ENCODE measurements at regions not wholly inside any gene's neighbourhood (a gene's known extent, or its start where the extent isn't known, plus 50 kb on each side); places are given as distances from the start of the nearest gene placed in this dataset.

DNA sequence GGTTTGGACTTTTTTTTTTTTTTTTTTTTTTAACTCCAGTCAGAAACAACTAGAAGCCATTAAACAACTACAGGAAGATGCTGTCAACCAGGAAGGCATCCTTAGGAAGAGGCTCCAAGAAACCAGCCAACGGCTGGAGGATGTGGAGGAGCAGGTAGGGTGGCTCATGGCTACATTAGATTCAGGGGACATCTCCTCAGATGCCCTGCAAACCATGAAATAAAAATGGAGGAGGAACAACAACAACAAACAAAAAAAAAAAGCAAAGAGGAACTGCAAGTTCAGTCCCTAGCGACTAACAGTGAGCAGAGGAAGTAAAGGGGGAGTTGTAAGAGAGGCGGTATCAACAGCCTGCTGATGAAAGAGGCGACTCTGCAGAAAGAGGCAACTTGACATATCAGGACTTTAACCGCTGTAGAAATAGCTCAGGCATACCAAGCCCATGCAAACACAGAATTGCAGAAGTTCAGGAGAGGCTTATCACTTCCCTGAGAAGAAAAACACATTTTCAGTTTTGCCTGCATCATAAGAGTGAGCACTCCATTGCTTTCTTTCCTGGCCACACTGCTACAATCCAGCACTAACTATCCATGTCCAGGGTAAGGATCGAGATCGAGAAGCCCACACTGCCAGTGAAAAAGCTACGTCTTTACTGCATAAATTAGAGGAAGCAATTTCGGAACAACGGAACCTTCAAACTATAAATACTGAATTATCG lies 103.5 kb upstream of the BCAT1 start:
- H3K4me3 Mint-ChIP-seq, result peak overlapping the region; percentile 81 to 98 (median 97)
- H3K27me3 Mint-ChIP-seq, result no peaks in the 10 kb centered on the region
- H3K9me3 ChIP-seq, result no peaks in the 10 kb centered on the region
- peaks cover 46 to 54% (median 47%) of the 10 kb centered on the region in 3 donors for H3K4me1 Mint-ChIP-seq
- peak overlapping the region; percentile 70 to 86 for H3K4me3 ChIP-seq (ENCODE audit: control insufficient read depth in 1 of 2, extremely low read depth in 1 of 2, low read length in 1 of 2)
- CTCF ChIA-PET, result interaction anchor here (0.5 to 3.1 kb wide), 22 partner anchors 9 to 1387 kb away, joined by 3 to 16 read pairs (median 3); partner anchors contain the start of gene KRAS (in 1 of the 2)
- H3K9me3 Mint-ChIP-seq, result peaks cover 3 to 5% (median 3%) of the 10 kb centered on the region in 3 donors
- DNase-seq, result peak; percentile 8 to 83 (median 52)
- 0% methylated on average over 3 of the region's 11 CpGs for WGBS (ENCODE audit: insufficient coverage)
- H3K27ac ChIP-seq (ENCODE audit: low read length), result peak overlapping the region; percentile 92
- POLR2A ChIA-PET, result interaction anchor here (0.5 to 2.8 kb wide), 13 partner anchors 8 to 376 kb away, joined by 3 to 13 read pairs (median 3); partner anchors contain the start of genes DNAI7 (in 1 of the 2) and ETFRF1 (in 1 of the 2)
- no peaks in the 10 kb centered on the region for H3K36me3 ChIP-seq (ENCODE audit: control insufficient read depth in 2 of 2, extremely low read depth in 1 of 2, insufficient read depth in 1 of 2, low read length in 1 of 2)
- H3K36me3 Mint-ChIP-seq, result peaks cover 4% of the 10 kb centered on the region
- no peaks in the 10 kb centered on the region for H3K27me3 ChIP-seq (replicated peaks in 1 of 2; ENCODE audit: control insufficient read depth in 2 of 2, extremely low read depth in 1 of 2, insufficient read depth in 2 of 2, low read length in 1 of 2)
- H3K27ac Mint-ChIP-seq, result peak overlapping the region; percentile 98 to 99
- ATAC-seq (replicated peaks in 1 of 4), result peak; percentile 77 to 81 (median 81)
- H3K4me1 ChIP-seq (ENCODE audit: control insufficient read depth in 1 of 2, extremely low read depth in 1 of 2, insufficient read depth in 2 of 2, low read length in 2 of 2), result peaks cover 23 to 36% of the 10 kb centered on the region in 2 experiments

DNA sequence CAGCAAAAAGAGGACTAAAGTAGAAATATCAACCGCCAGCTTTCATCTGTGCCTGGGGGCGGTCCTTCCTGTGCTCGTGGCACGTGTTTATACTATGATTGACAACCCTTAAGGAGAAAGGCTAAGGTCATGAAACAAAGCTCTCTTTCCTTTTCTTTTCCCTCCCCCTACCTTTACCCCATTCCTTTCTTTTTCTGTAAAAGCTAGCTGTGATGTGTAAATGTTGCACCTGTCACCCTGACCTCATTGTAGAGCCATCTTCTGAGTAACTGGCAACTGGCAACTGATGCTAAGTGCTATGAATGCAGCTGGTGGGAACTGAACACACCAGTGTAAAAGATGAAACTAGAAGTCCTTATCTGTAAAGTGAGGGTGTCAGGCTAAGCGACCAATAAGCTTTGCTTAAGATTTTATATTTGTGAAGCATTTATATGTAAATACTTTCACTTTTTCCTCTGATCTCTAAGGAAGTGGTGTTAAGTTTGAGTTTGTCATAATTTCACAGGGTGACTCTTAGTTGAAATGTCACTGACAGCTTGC lies 102.8 kb upstream of the BCAT1 start:
- Histone ChIP-seq H3K4me3 (ENCODE audit: control insufficient read depth in 1 of 2, extremely low read depth in 1 of 2, low read length in 1 of 2) (peak overlapping the region; percentile 70 to 86), H3K4me1 (ENCODE audit: control insufficient read depth in 1 of 2, extremely low read depth in 1 of 2, insufficient read depth in 2 of 2, low read length in 2 of 2) (peaks cover 18 to 34% of the 10 kb centered on the region in 2 experiments), H3K9me3 (no peaks in the 10 kb centered on the region), H3K27me3 (replicated peaks in 1 of 2; ENCODE audit: control insufficient read depth in 2 of 2, extremely low read depth in 1 of 2, insufficient read depth in 2 of 2, low read length in 1 of 2) (no peaks in the 10 kb centered on the region), H3K36me3 (ENCODE audit: control insufficient read depth in 2 of 2, extremely low read depth in 1 of 2, insufficient read depth in 1 of 2, low read length in 1 of 2) (no peaks in the 10 kb centered on the region), H3K27ac (ENCODE audit: low read length) (peak overlapping the region; percentile 92)
- peaks cover 3 to 10% (median 7%) of the 10 kb centered on the region in 3 donors for H3K9me3 Mint-ChIP-seq
- peak; percentile 5 to 83 (median 59) for DNase-seq
- H3K4me3 Mint-ChIP-seq, result peak overlapping the region; percentile 81 to 98 (median 97)
- POLR2A ChIA-PET, result interaction anchor here (0.6 to 2.8 kb wide), 11 partner anchors 9 to 377 kb away, joined by 3 to 13 read pairs (median 5); partner anchors contain the start of genes DNAI7 (in 1 of the 2) and ETFRF1 (in 1 of the 2)
- ATAC-seq (replicated peaks in 1 of 4), result peak; percentile 69 to 81 (median 75)
- peaks cover under 1% of the 10 kb centered on the region for H3K36me3 Mint-ChIP-seq
- CTCF ChIA-PET, result interaction anchor here (0.5 to 3.1 kb wide), 20 partner anchors 9 to 1388 kb away, joined by 3 to 16 read pairs (median 3); partner anchors contain the start of gene KRAS (in 1 of the 2)
- H3K27me3 Mint-ChIP-seq, result no peaks in the 10 kb centered on the region
- peaks cover 41 to 48% (median 42%) of the 10 kb centered on the region in 3 donors for H3K4me1 Mint-ChIP-seq
- no CpG with 5 or more reads among the region's 5 CpGs for WGBS (ENCODE audit: insufficient coverage)
- peak overlapping the region; percentile 98 to 99 for H3K27ac Mint-ChIP-seq

DNA sequence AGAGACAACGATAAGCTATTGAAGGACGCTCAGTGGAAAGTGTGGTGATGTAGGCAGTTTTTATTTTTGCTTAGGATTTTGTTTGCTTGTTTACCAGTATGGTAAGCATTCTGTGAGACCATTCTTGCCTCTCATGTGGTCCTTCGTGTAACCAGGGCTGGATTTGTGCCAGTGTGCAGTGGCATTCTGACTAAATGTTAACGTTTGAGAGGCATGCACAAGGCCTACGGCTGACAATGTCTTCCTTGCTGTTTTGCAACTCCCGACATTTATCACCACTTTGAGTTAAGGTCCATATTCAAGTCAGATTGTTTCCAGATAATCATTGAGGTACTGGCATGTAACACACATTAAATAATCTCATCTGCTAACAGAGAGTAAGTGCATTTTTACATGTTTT lies 102.3 kb upstream of the BCAT1 start:
- H3K36me3 ChIP-seq (ENCODE audit: control insufficient read depth in 2 of 2, extremely low read depth in 1 of 2, insufficient read depth in 1 of 2, low read length in 1 of 2), result no peaks in the 10 kb centered on the region
- peaks cover 35 to 44% (median 36%) of the 10 kb centered on the region in 3 donors for H3K4me1 Mint-ChIP-seq
- 48% methylated on average over 3 of the region's 6 CpGs for WGBS (ENCODE audit: insufficient coverage)
- no peaks in the 10 kb centered on the region for H3K9me3 ChIP-seq
- H3K27ac ChIP-seq (ENCODE audit: low read length), result peak overlapping the region; percentile 92
- CTCF ChIA-PET, result interaction anchor here (0.5 to 3.1 kb wide), 13 partner anchors 9 to 1853 kb away, joined by 3 to 16 read pairs (median 4); partner anchors contain the start of gene KRAS (in 1 of the 2)
- no peak for ATAC-seq (replicated peaks in 1 of 4)
- POLR2A ChIA-PET, result interaction anchor here in 1 of 2 donors (0.6 to 2.8 kb wide), 3 partner anchors 143 to 336 kb away, joined by 3 to 13 read pairs (median 5); partner anchors contain the start of genes DNAI7 and ETFRF1
- peaks cover 13 to 31% of the 10 kb centered on the region in 2 experiments for H3K4me1 ChIP-seq (ENCODE audit: control insufficient read depth in 1 of 2, extremely low read depth in 1 of 2, insufficient read depth in 2 of 2, low read length in 2 of 2)
- no peaks in the 10 kb centered on the region for H3K27me3 Mint-ChIP-seq
- peak overlapping the region; percentile 81 to 98 (median 97) for H3K4me3 Mint-ChIP-seq
- H3K4me3 ChIP-seq (ENCODE audit: control insufficient read depth in 1 of 2, extremely low read depth in 1 of 2, low read length in 1 of 2), result peak overlapping the region in 1 of 2 donors; percentile 70
- peaks cover 3 to 16% (median 12%) of the 10 kb centered on the region in 3 donors for H3K9me3 Mint-ChIP-seq
- peak overlapping the region; percentile 98 to 99 for H3K27ac Mint-ChIP-seq
- DNase-seq, result peak in 1 of 35 experiments; percentile 39
- H3K27me3 ChIP-seq (replicated peaks in 1 of 2; ENCODE audit: control insufficient read depth in 2 of 2, extremely low read depth in 1 of 2, insufficient read depth in 2 of 2, low read length in 1 of 2), result no peaks in the 10 kb centered on the region
- H3K36me3 Mint-ChIP-seq, result no peaks in the 10 kb centered on the region

DNA sequence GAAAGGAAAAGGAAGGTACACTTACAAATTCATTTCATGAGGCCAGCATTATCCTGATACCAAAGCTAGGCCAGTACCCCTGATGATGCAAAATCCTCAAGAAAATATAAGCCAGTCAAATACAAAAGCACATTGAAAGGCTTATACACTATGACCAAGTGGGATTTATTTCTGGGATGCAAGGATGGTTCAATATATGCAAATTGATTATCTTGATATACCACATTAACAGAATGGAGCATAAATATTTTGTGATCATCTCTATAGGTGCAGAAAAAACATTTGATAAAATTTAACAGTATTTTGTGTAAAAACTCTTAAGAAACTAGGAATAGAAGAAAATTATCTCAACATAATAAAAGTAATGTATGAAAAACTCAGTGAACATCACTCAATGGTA lies 97.0 kb upstream of the BCAT1 start:
- DNase-seq (no peak), ATAC-seq (replicated peaks in 1 of 4) (no peak)
- Mint-ChIP-seq H3K27me3 (no peaks in the 10 kb centered on the region), H3K27ac (no peak overlapping the region), H3K9me3 (peaks cover 2 to 24% (median 16%) of the 10 kb centered on the region in 3 donors), H3K36me3 (no peaks in the 10 kb centered on the region), H3K4me1 (peaks cover 5 to 9% (median 5%) of the 10 kb centered on the region in 3 donors), H3K4me3 (no peak overlapping the region)
- POLR2A ChIA-PET, result no interaction called here
- Histone ChIP-seq H3K4me3 (ENCODE audit: control insufficient read depth in 1 of 2, extremely low read depth in 1 of 2, low read length in 1 of 2) (no peak overlapping the region), H3K27me3 (replicated peaks in 1 of 2; ENCODE audit: control insufficient read depth in 2 of 2, extremely low read depth in 1 of 2, insufficient read depth in 2 of 2, low read length in 1 of 2) (no peaks in the 10 kb centered on the region), H3K36me3 (ENCODE audit: control insufficient read depth in 2 of 2, extremely low read depth in 1 of 2, insufficient read depth in 1 of 2, low read length in 1 of 2) (no peaks in the 10 kb centered on the region), H3K27ac (ENCODE audit: low read length) (no peak overlapping the region), H3K9me3 (no peaks in the 10 kb centered on the region), H3K4me1 (ENCODE audit: control insufficient read depth in 1 of 2, extremely low read depth in 1 of 2, insufficient read depth in 2 of 2, low read length in 2 of 2) (peaks cover under 1 to 4% of the 10 kb centered on the region in 2 experiments)
- CTCF ChIA-PET, result no interaction called here

DNA sequence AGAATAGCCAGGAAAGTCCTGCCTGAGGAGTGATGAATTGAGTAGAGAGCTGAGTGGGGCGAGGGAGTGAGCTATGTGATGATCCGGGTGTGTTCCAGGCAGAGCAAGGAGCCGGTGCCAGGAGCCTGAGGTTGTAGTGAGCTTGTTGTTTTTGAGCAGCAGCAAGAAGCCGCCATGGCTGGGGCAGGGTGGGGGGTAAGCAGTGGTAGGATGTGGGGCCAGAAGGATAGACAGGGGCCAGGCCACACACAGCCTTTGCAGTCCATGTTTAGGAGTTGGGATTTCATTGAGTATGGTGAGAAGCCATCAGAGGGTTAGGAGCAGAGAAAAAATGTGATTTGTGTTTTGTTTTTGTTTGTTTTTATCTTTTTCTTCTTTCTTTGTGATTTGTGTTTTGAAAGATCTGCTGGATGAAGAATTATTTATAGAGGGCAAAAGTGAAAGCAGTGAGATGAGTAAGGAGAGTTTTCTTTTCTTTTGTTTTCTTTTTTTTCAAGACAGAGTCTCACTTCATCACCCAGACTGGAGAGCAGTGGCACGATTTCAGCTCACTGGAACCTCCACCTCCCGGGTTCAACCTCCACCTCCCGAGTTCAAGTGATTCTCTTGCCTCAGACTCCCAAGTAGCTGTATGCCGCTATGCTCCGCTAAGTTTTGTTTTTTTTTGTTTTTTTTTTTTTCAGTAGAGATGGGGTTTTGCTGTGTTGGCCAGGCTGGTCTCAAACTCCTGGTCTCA lies 92.3 kb upstream of the BCAT1 start:
- POLR2A ChIA-PET, result no interaction called here
- ATAC-seq (replicated peaks in 1 of 4) (no peak), DNase-seq (no peak)
- WGBS (ENCODE audit: insufficient coverage), result 97% methylated on average over 4 of the region's 9 CpGs
- H3K36me3 Mint-ChIP-seq, result no peaks in the 10 kb centered on the region
- Histone ChIP-seq H3K27ac (ENCODE audit: low read length) (no peak overlapping the region), H3K27me3 (replicated peaks in 1 of 2; ENCODE audit: control insufficient read depth in 2 of 2, extremely low read depth in 1 of 2, insufficient read depth in 2 of 2, low read length in 1 of 2) (peaks cover 0 to 2% of the 10 kb centered on the region in 2 experiments), H3K9me3 (no peaks in the 10 kb centered on the region), H3K4me1 (ENCODE audit: control insufficient read depth in 1 of 2, extremely low read depth in 1 of 2, insufficient read depth in 2 of 2, low read length in 2 of 2) (no peaks in the 10 kb centered on the region), H3K4me3 (ENCODE audit: control insufficient read depth in 1 of 2, extremely low read depth in 1 of 2, low read length in 1 of 2) (no peak overlapping the region), H3K36me3 (ENCODE audit: control insufficient read depth in 2 of 2, extremely low read depth in 1 of 2, insufficient read depth in 1 of 2, low read length in 1 of 2) (no peaks in the 10 kb centered on the region)
- CTCF ChIA-PET, result interaction anchor here in 1 of 2 donors (0.6 to 0.7 kb wide), 2 partner anchors 50 to 138 kb away, joined by 3 read pairs; no protein-coding TSS in a partner anchor
- H3K4me3 Mint-ChIP-seq, result no peak overlapping the region
- H3K9me3 Mint-ChIP-seq, result peaks cover 0 to 9% (median 4%) of the 10 kb centered on the region in 3 donors
- peaks cover 4 to 7% of the 10 kb centered on the region in 2 donors for H3K27me3 Mint-ChIP-seq
- H3K27ac Mint-ChIP-seq, result no peak overlapping the region
- peaks cover 0 to 6% (median 0%) of the 10 kb centered on the region in 3 donors for H3K4me1 Mint-ChIP-seq
